Adrenal gland (tissue), 5 donors: ENCODE measurements at regions not wholly inside any gene's neighbourhood (a gene's known extent, or its start where the extent isn't known, plus 50 kb on each side); places are given as distances from the start of the nearest gene placed in this dataset.

Experiments used
- CTCF ChIP-seq, 6 experiments: fragments of 450-650 bp in 4 of 6; fragments of 200-600 bp in 2 of 6; sonication (generic) in 1 of 6; IDR thresholded peaks; 1 replicate in 5 of 6; 2 replicates in 1 of 6; pipeline versions ENCODE4 v1.5.1 to v1.8.0; 2016 to 2021; ENCODE audit warnings: antibody characterized with exemption in 6 of 6, mild to moderate bottlenecking in 2 of 6, moderate library complexity in 1 of 6
- POLR2A ChIP-seq, 2 donors: fragments of 450-650 bp; IDR thresholded peaks; one replicate each; pipeline ENCODE4 v1.6.1; 2017; ENCODE audit warnings: antibody characterized with exemption in 2 of 2, mild to moderate bottlenecking in 2 of 2, moderate library complexity in 1 of 2
- donor health status: DM: no; HTN: no; CAD: no.

- TF ChIP-seq CTCF (IDR thresholded peaks at IDR 0.05) (no peak), POLR2A (IDR thresholded peaks at IDR 0.05) (no peak)
Observed at GRCh38 chr14:101689039-101689501, 72.4 kb upstream of the PPP2R5C start.
